ENCODE measurements at regions not wholly inside any gene's neighbourhood (a gene's known extent, or its start where the extent isn't known, plus 50 kb on each side); places are given as distances from the start of the nearest gene placed in this dataset.

- Histone ChIP-seq H3K36me3 (ENCODE audit: low read depth, low read length) (no peaks in the 10 kb centered on the region), H4K20me1 (ENCODE audit: low read length) (no peaks in the 10 kb centered on the region), H3K27ac (ENCODE audit: low read length) (no peak overlapping the region), H3K9me2 (replicated peaks; ENCODE audit: low read length) (no peaks in the 10 kb centered on the region), H3F3A (ENCODE audit: low read length, unreplicated experiment) (no peaks in the 10 kb centered on the region), H3K9ac (ENCODE audit: low read length) (no peak overlapping the region), H2AFZ (ENCODE audit: low read length) (no peak overlapping the region), H3K4me2 (ENCODE audit: low read length) (no peak overlapping the region), H3K4me1 (ENCODE audit: insufficient read depth, low read length) (no peaks in the 10 kb centered on the region), H3K27me3 (ENCODE audit: low read length) (no peaks in the 10 kb centered on the region), H3K9me3 (ENCODE audit: low read length) (no peaks in the 10 kb centered on the region), H3K4me3 (ENCODE audit: low read length) (no peak overlapping the region), H3K79me2 (ENCODE audit: low read length) (no peaks in the 10 kb centered on the region)
- ChIA-PET POLR2A (ENCODE audit: unreplicated experiment) (no interaction called here), CTCF (no interaction called here)
- intact Hi-C loops (cut with micrococcal nuclease) = no loop called here
- ATAC-seq = no peak
- no TSS peak for BruUV-seq (replicated peaks)
- DNase-seq = no peak
- TF ChIP-seq CTCF (conservative IDR thresholded peaks at IDR 0.05; ENCODE audit: low read depth, low read length) = no peak
- no peak for TF ChIP-seq EZH2phosphoT487 (IDR thresholded peaks at IDR 0.05; ENCODE audit: borderline replicate concordance, low read length)
- no peak for TF ChIP-seq EZH2 (IDR thresholded peaks at IDR 0.05; ENCODE audit: low read length, unreplicated experiment)
Observed at GRCh38 chr2:221018262-221018661, 553.8 kb downstream of the EPHA4 start.

DNA sequence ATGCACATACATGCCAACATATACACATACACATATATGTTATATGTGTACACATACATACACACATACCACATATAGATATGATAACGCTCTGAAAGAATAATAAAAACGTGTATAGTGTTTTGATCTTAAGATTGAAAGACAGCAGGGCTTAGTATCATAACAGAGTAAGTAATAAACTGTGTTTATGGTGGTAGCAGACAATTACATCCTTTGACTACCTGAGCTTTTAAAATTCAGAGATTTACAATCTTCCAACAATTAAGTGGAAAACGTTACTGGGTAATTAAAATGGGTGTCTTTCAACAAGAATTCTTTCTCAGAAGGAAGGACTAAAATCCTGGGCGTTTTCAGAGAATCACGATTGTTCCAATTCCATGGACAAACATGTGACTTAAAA lies 552.4 kb downstream of the EPHA4 start:
- POLR2A ChIA-PET (ENCODE audit: unreplicated experiment) = no interaction called here
- no peak overlapping the region for H3K4me3 ChIP-seq (ENCODE audit: low read length)
- no peak for ATAC-seq

DNA sequence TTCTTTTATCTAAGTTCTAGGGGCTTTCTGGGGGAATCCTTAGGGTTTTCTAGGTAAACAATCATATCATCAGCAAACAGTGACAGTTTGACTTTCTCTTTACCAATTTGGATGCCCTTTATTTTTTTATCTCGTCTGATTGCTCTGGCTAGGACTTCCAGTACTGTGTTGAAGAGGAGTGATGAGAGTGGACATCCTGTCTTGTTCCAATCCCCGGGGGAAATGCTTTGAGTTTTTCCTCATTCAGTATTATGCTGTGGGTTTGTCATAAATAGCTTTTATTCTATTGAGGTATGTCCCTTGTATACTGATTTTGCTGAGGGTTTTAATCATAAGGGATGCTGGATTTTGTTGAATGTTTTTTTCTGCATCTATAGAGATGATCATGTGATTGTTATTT lies 549.5 kb downstream of the EPHA4 start:
- no peak overlapping the region for H3K9ac ChIP-seq (ENCODE audit: low read length)
- ChIA-PET CTCF (no interaction called here), POLR2A (ENCODE audit: unreplicated experiment) (interaction anchor here (0.6 kb wide), 1 partner anchor 131 kb away, joined by 4 read pairs; no protein-coding TSS in a partner anchor)
- no peak overlapping the region for H3K27ac ChIP-seq (ENCODE audit: low read length)
- H3K9me2 ChIP-seq (replicated peaks; ENCODE audit: low read length) = no peaks in the 10 kb centered on the region
- TF ChIP-seq EZH2phosphoT487 (IDR thresholded peaks at IDR 0.05; ENCODE audit: borderline replicate concordance, low read length) (no peak), EZH2 (IDR thresholded peaks at IDR 0.05; ENCODE audit: low read length, unreplicated experiment) (no peak), CTCF (conservative IDR thresholded peaks at IDR 0.05; ENCODE audit: low read depth, low read length) (no peak)
- intact Hi-C loops (cut with micrococcal nuclease) = no loop called here
- ATAC-seq (no peak), DNase-seq (no peak)
- no peaks in the 10 kb centered on the region for H3K79me2 ChIP-seq (ENCODE audit: low read length)
- H3K4me3 ChIP-seq (ENCODE audit: low read length) = no peak overlapping the region
- H4K20me1 ChIP-seq (ENCODE audit: low read length) = no peaks in the 10 kb centered on the region
- no peaks in the 10 kb centered on the region for H3F3A ChIP-seq (ENCODE audit: low read length, unreplicated experiment)
- H2AFZ ChIP-seq (ENCODE audit: low read length) = no peak overlapping the region
- H3K4me2 ChIP-seq (ENCODE audit: low read length) = no peak overlapping the region
- no TSS peak for BruUV-seq (replicated peaks)
- no peaks in the 10 kb centered on the region for H3K9me3 ChIP-seq (ENCODE audit: low read length)
- H3K27me3 ChIP-seq (ENCODE audit: low read length) = no peaks in the 10 kb centered on the region
- no peaks in the 10 kb centered on the region for H3K36me3 ChIP-seq (ENCODE audit: low read depth, low read length)
- 0 out of 2 replicates have a peak, but pooled peaks cover 6% of the 10 kb centered on the region for H3K4me1 ChIP-seq (ENCODE audit: insufficient read depth, low read length)

More for the DNA sequence above, 552.4 kb downstream of the EPHA4 start:
- H4K20me1 ChIP-seq (ENCODE audit: low read length) = no peaks in the 10 kb centered on the region
- H2AFZ ChIP-seq (ENCODE audit: low read length) = no peak overlapping the region
- no peaks in the 10 kb centered on the region for H3K9me3 ChIP-seq (ENCODE audit: low read length)
- intact Hi-C loops (cut with micrococcal nuclease) = no loop called here
- H3K4me2 ChIP-seq (ENCODE audit: low read length) = no peak overlapping the region
- H3F3A ChIP-seq (ENCODE audit: low read length, unreplicated experiment) = no peaks in the 10 kb centered on the region
- no peak overlapping the region for H3K27ac ChIP-seq (ENCODE audit: low read length)
- no peaks in the 10 kb centered on the region for H3K27me3 ChIP-seq (ENCODE audit: low read length)
- CTCF ChIA-PET = no interaction called here
- H3K4me1 ChIP-seq (ENCODE audit: insufficient read depth, low read length) = no peaks in the 10 kb centered on the region
- H3K79me2 ChIP-seq (ENCODE audit: low read length) = no peaks in the 10 kb centered on the region
- no peaks in the 10 kb centered on the region for H3K36me3 ChIP-seq (ENCODE audit: low read depth, low read length)
- TF ChIP-seq EZH2 (IDR thresholded peaks at IDR 0.05; ENCODE audit: low read length, unreplicated experiment) (no peak), CTCF (conservative IDR thresholded peaks at IDR 0.05; ENCODE audit: low read depth, low read length) (no peak), EZH2phosphoT487 (IDR thresholded peaks at IDR 0.05; ENCODE audit: borderline replicate concordance, low read length) (no peak)
- no peak for DNase-seq
- H3K9ac ChIP-seq (ENCODE audit: low read length) = no peak overlapping the region
- no TSS peak for BruUV-seq (replicated peaks)
- H3K9me2 ChIP-seq (replicated peaks; ENCODE audit: low read length) = no peaks in the 10 kb centered on the region
